Stimulated activated CD8-positive, alpha-beta memory T cell treated with anti-CD3 and anti-CD28 coated beads, Interleukin-15, amount 100 ng/mL, for 48 hours (primary cell): ENCODE measurements at regions not wholly inside any gene's neighbourhood (a gene's known extent, or its start where the extent isn't known, plus 50 kb on each side); places are given as distances from the start of the nearest gene placed in this dataset.

Source experiments
- DNase-seq, 2 donors: peaks; one replicate each; pipeline ENCODE4 v3.0.0-alpha.2; 2020; ENCODE audit warnings: low read depth in 2 of 2

GRCh38 chr22:49040111-49040510 is 787.6 kb downstream of the BRD1 start:
- no peak for DNase-seq

GRCh38 chr22:49039625-49040024 is 788.0 kb downstream of the BRD1 start:
- DNase-seq = no peak

GRCh38 chr22:49037701-49038245 is 789.9 kb downstream of the BRD1 start:
- DNase-seq = no peak

- DNase-seq = no peak
Measured at GRCh38 chr22:49036513-49036912, 791.2 kb downstream of the BRD1 start.

GRCh38 chr22:49035818-49036457 is 791.7 kb downstream of the BRD1 start:
- no peak for DNase-seq

GRCh38 chr22:49034836-49035817 is 792.5 kb downstream of the BRD1 start:
- no peak for DNase-seq

- DNase-seq = no peak
Measured at GRCh38 chr22:49033616-49034015, 794.1 kb downstream of the BRD1 start.

- no peak for DNase-seq
Measured at GRCh38 chr22:49032821-49033220, 794.9 kb downstream of the BRD1 start.

GRCh38 chr22:49031746-49032330 is 795.8 kb downstream of the BRD1 start:
- DNase-seq = no peak

- DNase-seq = no peak
Measured at GRCh38 chr22:49028111-49028510, 799.6 kb downstream of the BRD1 start.

GRCh38 chr22:49027368-49027670 is 800.4 kb downstream of the BRD1 start:
- no peak for DNase-seq

- no peak for DNase-seq
Measured at GRCh38 chr22:49026494-49027367, 800.9 kb downstream of the BRD1 start.

- DNase-seq = no peak
Measured at GRCh38 chr22:49025791-49026493, 801.7 kb downstream of the BRD1 start.

GRCh38 chr22:49024775-49025440 is 802.8 kb downstream of the BRD1 start:
- no peak for DNase-seq

GRCh38 chr22:49023879-49024774 is 803.5 kb downstream of the BRD1 start:
- DNase-seq = no peak

- DNase-seq = no peak
Measured at GRCh38 chr22:49023161-49023878, 804.4 kb downstream of the BRD1 start.

- no peak for DNase-seq
Measured at GRCh38 chr22:49022816-49023160, 804.9 kb downstream of the BRD1 start.

GRCh38 chr22:49021926-49022815 is 805.5 kb downstream of the BRD1 start:
- DNase-seq = no peak
